GM10248 (cell line): ENCODE measurements at regions not wholly inside any gene's neighbourhood (a gene's known extent, or its start where the extent isn't known, plus 50 kb on each side); places are given as distances from the start of the nearest gene placed in this dataset.
A peak's percentile ranks its signal among the peaks of the same experiment; 100 is the strongest.

Experiments used
- CTCF ChIA-PET: fragments of 300-600 bp; sonication (Branson Sonifier 250); formaldehyde crosslinking; extraction: SDS; loops from one replicate; lab custom pipeline; 2021; ENCODE audit warnings: antibody characterized with exemption; lab: Yijun Ruan, JAX
- POLR2A ChIA-PET: fragments of 350-650 bp; sonication (Branson Sonifier 250); formaldehyde crosslinking; extraction: SDS; loops from one replicate; lab custom pipeline; 2020; ENCODE audit warnings: antibody characterized with exemption; lab: Yijun Ruan, JAX
- DNase-seq: peaks from one replicate; pipeline ENCODE4 v3.0.0; 2012; ENCODE audit errors: extremely low spot score
- CTCF ChIP-seq: IDR thresholded peaks from 2 replicates; pipeline ENCODE4 v1.5.1; 2012; ENCODE audit warnings: mild to moderate bottlenecking, low read depth; ENCODE audit errors: extremely low read depth, missing control alignments, control extremely low read depth

- POLR2A ChIA-PET: no interaction called here
- DNase-seq: no peak
- CTCF ChIA-PET: interaction anchor here (1.2 to 3.0 kb wide), 3 partner anchors 10 to 36 kb away, joined by 3 to 13 read pairs (median 7); no protein-coding TSS in a partner anchor
- no peak for TF ChIP-seq CTCF
These were observed 50.5 kb upstream of the POU2AF2 start for GRCh38 chr11:111194860-111195568.

GRCh38 chr11:111193924-111194490, 51.5 kb upstream of the POU2AF2 start:
- POLR2A ChIA-PET: no interaction called here
- DNase-seq: no peak
- no peak for TF ChIP-seq CTCF
- CTCF ChIA-PET: interaction anchor here (2.3 to 3.0 kb wide), 2 partner anchors 9 to 15 kb away, joined by 5 to 13 read pairs; no protein-coding TSS in a partner anchor

GRCh38 chr11:111189466-111189865, 56.1 kb upstream of the POU2AF2 start:
- ChIA-PET POLR2A (no interaction called here), CTCF (no interaction called here)
- TF ChIP-seq CTCF: no peak
- no peak for DNase-seq

- CTCF ChIA-PET: interaction anchor here (0.7 to 3.1 kb wide), 4 partner anchors 8 to 18 kb away, joined by 3 to 13 read pairs (median 4); no protein-coding TSS in a partner anchor
- POLR2A ChIA-PET: no interaction called here
- no peak for TF ChIP-seq CTCF
These were observed 59.1 kb upstream of the POU2AF2 start for GRCh38 chr11:111186308-111186915.

GRCh38 chr11:111185266-111185665, 60.3 kb upstream of the POU2AF2 start:
- TF ChIP-seq CTCF: no peak
- CTCF ChIA-PET: interaction anchor here (1.9 to 3.1 kb wide), 2 partner anchors 9 to 11 kb away, joined by 5 to 13 read pairs; no protein-coding TSS in a partner anchor
- peak; percentile 18 for DNase-seq
- POLR2A ChIA-PET: no interaction called here

More at GRCh38 chr11:111186308-111186915, 59.1 kb upstream of the POU2AF2 start:
- no peak for DNase-seq

- POLR2A ChIA-PET: no interaction called here
- TF ChIP-seq CTCF: no peak
- no peak for DNase-seq
- CTCF ChIA-PET: interaction anchor here (3.1 kb wide), 1 partner anchor 11 kb away, joined by 13 read pairs; no protein-coding TSS in a partner anchor
These were observed 61.8 kb upstream of the POU2AF2 start for GRCh38 chr11:111183706-111184105.
